ENCODE measurements at regions not wholly inside any gene's neighbourhood (a gene's known extent, or its start where the extent isn't known, plus 50 kb on each side); places are given as distances from the start of the nearest gene placed in this dataset.

- Histone ChIP-seq H3K9me3 (no peaks in the 10 kb centered on the region), H3K4me1 (peaks cover 0 to 10% (median 0%) of the 10 kb centered on the region in 4 donors), H3K27me3 (no peaks in the 10 kb centered on the region), H3K36me3 (no peaks in the 10 kb centered on the region), H3K4me3 (no peak overlapping the region), H3K27ac (no peak overlapping the region)
- 22 to 41% methylated on average over 1 of the region's 1 CpG for WGBS, 2 donors
- DNase-seq (ENCODE audit: low spot score in 2 of 2), result no peak
- TF ChIP-seq, protein P1, sequence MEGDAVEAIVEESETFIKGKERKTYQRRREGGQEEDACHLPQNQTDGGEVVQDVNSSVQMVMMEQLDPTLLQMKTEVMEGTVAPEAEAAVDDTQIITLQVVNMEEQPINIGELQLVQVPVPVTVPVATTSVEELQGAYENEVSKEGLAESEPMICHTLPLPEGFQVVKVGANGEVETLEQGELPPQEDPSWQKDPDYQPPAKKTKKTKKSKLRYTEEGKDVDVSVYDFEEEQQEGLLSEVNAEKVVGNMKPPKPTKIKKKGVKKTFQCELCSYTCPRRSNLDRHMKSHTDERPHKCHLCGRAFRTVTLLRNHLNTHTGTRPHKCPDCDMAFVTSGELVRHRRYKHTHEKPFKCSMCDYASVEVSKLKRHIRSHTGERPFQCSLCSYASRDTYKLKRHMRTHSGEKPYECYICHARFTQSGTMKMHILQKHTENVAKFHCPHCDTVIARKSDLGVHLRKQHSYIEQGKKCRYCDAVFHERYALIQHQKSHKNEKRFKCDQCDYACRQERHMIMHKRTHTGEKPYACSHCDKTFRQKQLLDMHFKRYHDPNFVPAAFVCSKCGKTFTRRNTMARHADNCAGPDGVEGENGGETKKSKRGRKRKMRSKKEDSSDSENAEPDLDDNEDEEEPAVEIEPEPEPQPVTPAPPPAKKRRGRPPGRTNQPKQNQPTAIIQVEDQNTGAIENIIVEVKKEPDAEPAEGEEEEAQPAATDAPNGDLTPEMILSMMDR (IDR thresholded peaks at IDR 0.05), result no peak
- no peak for TF ChIP-seq EP300 (IDR thresholded peaks at IDR 0.05)
- TF ChIP-seq POLR2A (IDR thresholded peaks at IDR 0.05), result no peak
Measured at GRCh38 chr2:12428786-12429185, 287.9 kb upstream of the TRIB2 start.

DNA sequence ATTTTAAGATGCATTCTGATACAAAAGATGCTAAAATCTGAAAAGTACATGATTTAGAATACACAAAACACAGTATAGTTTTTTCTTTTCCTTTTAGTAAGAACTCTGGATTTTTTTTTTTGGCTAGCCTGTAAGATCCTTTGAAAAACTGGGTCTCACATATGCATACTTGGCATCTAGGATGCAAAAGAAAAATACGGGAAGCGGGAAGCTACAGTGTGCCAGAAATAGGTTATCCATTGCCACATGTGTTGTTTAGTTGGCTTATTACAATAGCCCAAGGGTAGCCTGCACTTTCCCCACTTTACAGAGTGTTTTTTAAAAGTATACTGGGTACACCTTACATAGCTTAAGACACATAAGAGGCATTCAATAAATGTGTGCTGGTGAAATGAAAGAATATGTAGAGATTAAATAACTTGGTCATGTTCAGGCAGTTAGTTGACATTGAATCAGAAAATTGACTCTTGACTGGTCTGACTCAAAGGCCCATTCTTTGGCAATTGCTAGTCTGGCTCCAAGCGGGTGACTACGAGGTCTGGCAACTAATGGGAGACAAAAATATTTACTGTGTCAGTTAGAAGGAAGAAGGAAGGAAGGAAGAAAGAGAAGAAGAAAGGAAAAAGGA lies 286.8 kb upstream of the TRIB2 start:
- peaks cover 0 to 9% (median 0%) of the 10 kb centered on the region in 4 donors for H3K4me1 ChIP-seq
- TF ChIP-seq EP300 (IDR thresholded peaks at IDR 0.05) (no peak), POLR2A (IDR thresholded peaks at IDR 0.05) (no peak)
- TF ChIP-seq, protein P1 (IDR thresholded peaks at IDR 0.05), result no peak
- no peak for DNase-seq (ENCODE audit: low spot score in 2 of 2)
- 57 to 70% methylated on average over 4 of the region's 4 CpGs for WGBS, 2 donors
- no peaks in the 10 kb centered on the region for H3K9me3 ChIP-seq
- no peaks in the 10 kb centered on the region for H3K36me3 ChIP-seq
- H3K27ac ChIP-seq, result no peak overlapping the region
- H3K27me3 ChIP-seq, result no peaks in the 10 kb centered on the region
- H3K4me3 ChIP-seq, result no peak overlapping the region

GRCh38 chr2:12430407-12431133 lies 286.2 kb upstream of the TRIB2 start:
- TF ChIP-seq POLR2A (IDR thresholded peaks at IDR 0.05), result no peak
- TF ChIP-seq, protein P1 (IDR thresholded peaks at IDR 0.05), result no peak
- TF ChIP-seq EP300 (IDR thresholded peaks at IDR 0.05), result no peak
- Histone ChIP-seq H3K27ac (peak overlapping the region in 2 of 4 donors; percentile 29 to 65), H3K36me3 (no peaks in the 10 kb centered on the region), H3K4me3 (no peak overlapping the region), H3K4me1 (peaks cover 0 to 8% (median 0%) of the 10 kb centered on the region in 4 donors), H3K27me3 (no peaks in the 10 kb centered on the region), H3K9me3 (no peaks in the 10 kb centered on the region)
- no peak for DNase-seq (ENCODE audit: low spot score in 2 of 2)
- WGBS, 2 donors, result 68 to 72% methylated on average over 6 of the region's 6 CpGs

- Histone ChIP-seq H3K4me1 (peaks cover 0 to 8% (median 0%) of the 10 kb centered on the region in 4 donors), H3K36me3 (no peaks in the 10 kb centered on the region), H3K9me3 (no peaks in the 10 kb centered on the region), H3K27me3 (no peaks in the 10 kb centered on the region), H3K27ac (no peak overlapping the region), H3K4me3 (no peak overlapping the region)
- TF ChIP-seq POLR2A (IDR thresholded peaks at IDR 0.05) (no peak), EP300 (IDR thresholded peaks at IDR 0.05) (no peak)
- TF ChIP-seq, protein P1 (IDR thresholded peaks at IDR 0.05), result no peak
- no peak for DNase-seq (ENCODE audit: low spot score in 2 of 2)
- WGBS, 2 donors, result 53 to 72% methylated on average over 2 of the region's 2 CpGs
Measured at GRCh38 chr2:12432985-12433625, 283.6 kb upstream of the TRIB2 start.

DNA sequence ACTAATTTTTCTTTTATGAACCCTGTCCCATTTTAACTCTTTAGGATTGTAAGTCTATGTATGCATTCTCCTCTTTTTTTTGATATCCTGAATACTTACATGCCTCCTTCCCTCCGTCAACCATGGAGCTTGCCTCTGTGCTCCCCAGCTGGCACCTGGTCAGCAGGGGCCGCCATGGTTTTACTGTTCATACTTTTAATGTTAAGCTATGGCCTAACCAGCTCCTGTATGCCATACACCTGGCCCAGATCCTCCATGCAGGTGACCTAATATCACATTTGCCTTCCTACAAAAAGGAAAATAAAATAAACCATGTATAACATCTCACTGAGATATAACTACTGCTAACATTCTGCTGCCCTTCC lies 283.1 kb upstream of the TRIB2 start:
- Histone ChIP-seq H3K36me3 (no peaks in the 10 kb centered on the region), H3K9me3 (no peaks in the 10 kb centered on the region), H3K4me1 (peaks cover 0 to 8% (median 0%) of the 10 kb centered on the region in 4 donors), H3K4me3 (no peak overlapping the region), H3K27me3 (no peaks in the 10 kb centered on the region), H3K27ac (no peak overlapping the region)
- WGBS, 2 donors, result 90 to 98% methylated on average over 2 of the region's 2 CpGs
- TF ChIP-seq POLR2A (IDR thresholded peaks at IDR 0.05) (no peak), EP300 (IDR thresholded peaks at IDR 0.05) (no peak)
- TF ChIP-seq, protein P1 (IDR thresholded peaks at IDR 0.05), result no peak
- DNase-seq (ENCODE audit: low spot score in 2 of 2), result no peak

Data from tibial nerve (tissue), 4 donors.